PFSK-1 (cell line): ENCODE measurements at regions not wholly inside any gene's neighbourhood (a gene's known extent, or its start where the extent isn't known, plus 50 kb on each side); places are given as distances from the start of the nearest gene placed in this dataset.

Experiments
- FOXP2 ChIP-seq: optimal IDR thresholded peaks from 2 replicates; pipeline ENCODE3; 2011; ENCODE audit warnings: borderline replicate concordance, control low read depth, inconsistent platforms; ENCODE audit not compliant: insufficient read depth; ENCODE audit errors: extremely low read length, extremely low read depth
- POLR2AphosphoS5 ChIP-seq: IDR thresholded peaks from 2 replicates; pipeline ENCODE4 v1.6.1; 2012; ENCODE audit warnings: low read depth, mild to moderate bottlenecking, control low read depth, low read length, moderate library complexity
- REST ChIP-seq, 2 experiments: IDR thresholded peaks; 2 replicates each; pipeline versions ENCODE4 v1.6.1 to v1.8.0; 2011 to 2012; ENCODE audit warnings: low read depth in 2 of 2, low read length in 2 of 2, control low read depth in 1 of 2, inconsistent platforms in 1 of 2, mild to moderate bottlenecking in 1 of 2, moderate library complexity in 1 of 2; ENCODE audit not compliant: insufficient read depth in 1 of 2
- SIN3A ChIP-seq: IDR thresholded peaks from 2 replicates; pipeline ENCODE4 v1.6.1; 2012; ENCODE audit warnings: mild to moderate bottlenecking, low read length, moderate library complexity, borderline replicate concordance; ENCODE audit not compliant: insufficient read depth
- TAF1 ChIP-seq: IDR thresholded peaks from 2 replicates; pipeline ENCODE4 v1.6.1; 2012; ENCODE audit warnings: low read length, control low read depth, borderline replicate concordance; ENCODE audit not compliant: insufficient read depth

- TF ChIP-seq REST (IDR thresholded peaks at IDR 0.05; ENCODE audit: insufficient read depth in 1 of 2, low read depth in 2 of 2, low read length in 2 of 2) (no peak), FOXP2 (no peak), TAF1 (no peak), SIN3A (no peak), POLR2AphosphoS5 (no peak)
Observed at GRCh38 chr9:78830301-78830700, 533.4 kb downstream of the PSAT1 start.

- TF ChIP-seq SIN3A = no peak
- no peak for TF ChIP-seq REST (IDR thresholded peaks at IDR 0.05; ENCODE audit: insufficient read depth in 1 of 2, low read depth in 2 of 2, low read length in 2 of 2)
- TF ChIP-seq FOXP2 = no peak
- no peak for TF ChIP-seq POLR2AphosphoS5
- no peak for TF ChIP-seq TAF1
Observed at GRCh38 chr9:78831726-78832125, 534.8 kb downstream of the PSAT1 start.

- TF ChIP-seq REST (IDR thresholded peaks at IDR 0.05; ENCODE audit: insufficient read depth in 1 of 2, low read depth in 2 of 2, low read length in 2 of 2) (no peak), FOXP2 (no peak), TAF1 (no peak), POLR2AphosphoS5 (no peak), SIN3A (no peak)
Observed at GRCh38 chr9:78835928-78836450, 539.1 kb downstream of the PSAT1 start.

- TF ChIP-seq FOXP2 (no peak), TAF1 (no peak), POLR2AphosphoS5 (no peak), SIN3A (no peak), REST (IDR thresholded peaks at IDR 0.05; ENCODE audit: insufficient read depth in 1 of 2, low read depth in 2 of 2, low read length in 2 of 2) (no peak)
Observed at GRCh38 chr9:78839252-78839651, 542.3 kb downstream of the PSAT1 start.

- TF ChIP-seq POLR2AphosphoS5 = no peak
- TF ChIP-seq REST (IDR thresholded peaks at IDR 0.05; ENCODE audit: insufficient read depth in 1 of 2, low read depth in 2 of 2, low read length in 2 of 2) = no peak
- no peak for TF ChIP-seq SIN3A
- TF ChIP-seq TAF1 = no peak
- no peak for TF ChIP-seq FOXP2
Observed at GRCh38 chr9:78848061-78848460, 551.1 kb downstream of the PSAT1 start.
